ENCODE measurements at regions not wholly inside any gene's neighbourhood (a gene's known extent, or its start where the extent isn't known, plus 50 kb on each side); places are given as distances from the start of the nearest gene placed in this dataset.

DNA sequence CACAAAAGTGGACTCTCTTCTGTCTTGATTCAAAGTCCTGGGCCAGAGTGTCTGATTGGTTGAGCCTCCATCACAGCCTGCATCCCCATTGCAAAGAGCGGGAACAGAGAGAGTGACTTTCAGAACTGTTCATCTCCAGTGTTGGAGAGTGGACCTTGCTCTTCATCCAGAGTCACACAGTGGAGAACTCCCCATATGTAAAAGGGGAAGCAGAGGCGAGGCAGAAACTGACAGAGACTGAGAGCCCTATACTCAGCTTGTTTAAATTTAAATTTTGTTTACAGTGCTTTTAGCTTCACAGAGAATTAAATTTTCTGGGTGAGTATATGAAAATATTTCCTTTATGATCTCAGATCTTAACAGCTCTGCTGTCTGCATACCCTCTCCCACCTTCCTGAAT lies 70.0 kb upstream of the SSBP2 start:
- no peak overlapping the region for H3K9ac ChIP-seq (ENCODE audit: control insufficient read depth, insufficient read depth, low read length)
- FAIRE-seq (no peak), DNase-seq (ENCODE audit: low read depth, low spot score) (no peak), ATAC-seq (no peak)
- ChIA-PET POLR2A (interaction anchor here (0.7 kb wide), 1 partner anchor 10 kb away, joined by 3 read pairs; no protein-coding TSS in a partner anchor), SMC1A (ENCODE audit: uncharacterized antibody, unreplicated experiment) (no interaction called here), CTCF (interaction anchor here (1.0 kb wide), 1 partner anchor 13 kb away, joined by 3 read pairs; no protein-coding TSS in a partner anchor), RAD21 (ENCODE audit: unreplicated experiment) (no interaction called here)
- no peaks in the 10 kb centered on the region for H3K9me3 ChIP-seq (replicated peaks; ENCODE audit: control insufficient read depth, insufficient read depth, low read length)
- no peaks in the 10 kb centered on the region for H3K27me3 ChIP-seq (replicated peaks in 1 of 2; ENCODE audit: control insufficient read depth in 2 of 2, insufficient read depth in 2 of 2, low read length in 1 of 2)
- no peaks in the 10 kb centered on the region for H4K20me1 ChIP-seq (ENCODE audit: control insufficient read depth, insufficient read depth)
- H3K4me3 ChIP-seq = no peak overlapping the region
- H3K36me3 ChIP-seq (ENCODE audit: control insufficient read depth in 2 of 2, insufficient read depth in 2 of 2, low read length in 1 of 2) = no peaks in the 10 kb centered on the region
- no peak overlapping the region for H3K27ac ChIP-seq (ENCODE audit: control insufficient read depth, insufficient read depth)
- intact Hi-C loops (cut with micrococcal nuclease; ENCODE audit: unreplicated experiment) = no loop called here
- H3K4me1 ChIP-seq (ENCODE audit: control insufficient read depth, insufficient read depth, low read length) = no peaks in the 10 kb centered on the region
- no peaks in the 10 kb centered on the region for H3K79me2 ChIP-seq (ENCODE audit: control insufficient read depth, insufficient read depth, low read length)
- BruUV-seq (replicated peaks) = no TSS peak
- TF ChIP-seq PML (IDR thresholded peaks at IDR 0.05; ENCODE audit: low read length) (no peak), HCFC1 (IDR thresholded peaks at IDR 0.05; ENCODE audit: low read length) (no peak), NR2C1 (IDR thresholded peaks at IDR 0.05) (no peak), GABPA (IDR thresholded peaks at IDR 0.05; ENCODE audit: low read depth) (no peak), SUZ12 (IDR thresholded peaks at IDR 0.05; ENCODE audit: unreplicated experiment) (no peak), SMARCA5 (IDR thresholded peaks at IDR 0.05) (no peak), GATAD2B (conservative IDR thresholded peaks at IDR 0.05; ENCODE audit: low read depth) (no peak), HDAC2 (IDR thresholded peaks at IDR 0.05) (no peak), BCLAF1 (IDR thresholded peaks at IDR 0.05) (no peak)
- 58% methylated on average over 2 of the region's 2 CpGs for WGBS (ENCODE audit: insufficient coverage, insufficient replicate concordance, low lambda C conversion rate, missing lambda C conversion rate)
- H2AFZ ChIP-seq (ENCODE audit: control insufficient read depth, low read depth, low read length) = no peak overlapping the region
- no peak overlapping the region for H3K4me2 ChIP-seq (ENCODE audit: control insufficient read depth, insufficient read depth)
- in situ Hi-C loops (cut with MboI) = no loop called here

Measured in GM12878 (cell line).